Cerebellar nuclear complex (tissue), 1 donor: ENCODE measurements at regions not wholly inside any gene's neighbourhood (a gene's known extent, or its start where the extent isn't known, plus 50 kb on each side); places are given as distances from the start of the nearest gene placed in this dataset.

Source experiments
- DNase-seq, 2 experiments: peaks; one replicate each; lab custom pipeline; 2025; lab: John Stamatoyannopoulos, UW

DNA sequence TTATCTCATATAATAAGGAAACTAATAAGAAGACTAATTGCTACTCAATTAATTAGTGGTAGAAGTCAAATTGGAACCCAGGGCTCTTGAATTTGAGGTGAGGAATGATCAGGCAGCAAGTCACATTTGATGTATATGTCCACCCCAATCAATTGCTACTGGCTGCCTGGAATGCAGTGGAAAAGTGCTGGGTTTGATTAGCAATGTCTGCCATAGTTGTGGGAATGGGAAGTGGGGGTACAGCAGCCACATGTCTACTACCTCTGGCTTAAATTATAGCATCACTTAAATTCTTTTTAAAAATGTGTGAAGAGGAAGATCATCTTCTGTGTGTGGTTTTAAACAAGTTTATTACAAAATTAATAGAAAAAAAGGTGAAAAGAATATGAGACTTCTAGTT lies 50.8 kb upstream of the NAV2 start:
- DNase-seq, result no peak

DNA sequence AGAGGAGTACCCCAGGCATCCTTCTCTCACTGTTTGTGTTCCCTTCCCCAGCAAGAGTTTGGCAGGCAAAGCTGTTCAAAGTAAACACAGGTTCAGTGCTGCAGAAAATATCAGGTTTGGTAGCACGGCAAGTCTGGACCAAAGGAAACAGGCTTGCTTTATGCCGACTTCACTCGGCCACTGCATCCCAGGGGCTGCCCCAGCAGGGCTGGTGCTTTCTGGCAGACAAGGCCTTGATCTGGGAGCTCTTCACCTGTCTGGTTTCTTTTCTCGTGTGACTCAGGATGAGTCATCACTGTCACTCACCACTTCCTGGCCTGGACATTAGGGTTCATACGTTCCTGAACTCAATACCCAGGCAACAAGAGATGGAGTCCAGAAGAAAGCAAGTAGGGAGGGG lies 52.6 kb upstream of the NAV2 start:
- DNase-seq, result no peak

DNA sequence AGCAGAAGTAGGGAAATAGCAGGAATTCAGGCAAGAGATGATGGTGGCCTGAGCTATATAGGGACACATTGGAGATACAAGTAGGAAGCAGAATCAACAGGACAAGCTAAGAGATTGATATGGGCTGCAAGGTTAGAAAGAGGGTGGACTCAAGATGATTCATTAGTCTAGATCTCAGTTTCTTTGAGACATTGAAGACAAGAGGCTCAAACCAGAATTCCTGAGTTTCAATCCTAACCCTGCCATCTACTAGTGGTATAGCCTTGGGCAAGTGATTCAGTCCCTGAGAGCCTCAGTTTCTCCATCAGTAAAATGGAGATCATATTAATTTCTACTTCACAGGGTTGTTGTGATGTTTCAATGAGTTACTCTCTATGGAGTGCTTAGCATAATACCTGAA lies 53.1 kb upstream of the NAV2 start:
- DNase-seq, result no peak

DNA sequence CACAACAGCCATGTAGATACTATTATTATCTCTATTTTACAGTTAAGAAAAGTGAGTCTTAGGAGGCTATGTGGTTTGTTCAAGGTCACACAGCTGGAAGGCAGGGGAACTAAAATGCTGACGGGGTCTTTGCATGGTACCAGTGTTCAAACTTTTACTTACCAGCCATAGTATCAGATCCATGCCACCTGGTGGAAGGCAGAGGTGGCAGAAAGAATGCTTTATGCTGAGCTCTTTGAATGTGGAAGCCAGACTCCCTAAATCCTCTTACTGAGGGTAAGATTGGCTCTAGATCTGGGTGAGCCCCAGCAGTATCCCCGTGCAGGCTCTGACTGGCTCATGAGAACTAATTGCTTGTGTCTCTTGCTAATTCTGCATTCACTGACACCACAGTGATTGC lies 54.3 kb upstream of the NAV2 start:
- DNase-seq, result no peak

DNA sequence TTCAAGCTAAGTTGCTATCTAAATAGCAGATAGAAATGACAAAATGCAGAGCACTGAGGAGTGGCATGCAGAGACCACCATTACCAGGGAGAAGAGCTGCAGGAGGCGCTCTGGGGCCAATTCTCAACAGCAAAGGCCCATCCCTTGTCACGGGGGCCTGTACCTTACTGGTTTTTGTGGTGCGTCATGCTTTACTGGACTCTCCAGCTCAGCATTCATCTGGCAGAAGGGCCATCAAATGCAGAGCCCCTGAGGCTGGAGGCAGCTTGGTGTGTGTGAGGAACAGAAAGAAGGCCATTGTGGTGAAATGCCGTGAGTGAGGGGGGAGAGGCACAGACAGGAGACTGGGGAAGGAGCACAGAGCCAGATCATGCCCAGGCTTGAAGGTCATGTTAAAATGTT lies 56.5 kb upstream of the NAV2 start:
- no peak for DNase-seq

DNA sequence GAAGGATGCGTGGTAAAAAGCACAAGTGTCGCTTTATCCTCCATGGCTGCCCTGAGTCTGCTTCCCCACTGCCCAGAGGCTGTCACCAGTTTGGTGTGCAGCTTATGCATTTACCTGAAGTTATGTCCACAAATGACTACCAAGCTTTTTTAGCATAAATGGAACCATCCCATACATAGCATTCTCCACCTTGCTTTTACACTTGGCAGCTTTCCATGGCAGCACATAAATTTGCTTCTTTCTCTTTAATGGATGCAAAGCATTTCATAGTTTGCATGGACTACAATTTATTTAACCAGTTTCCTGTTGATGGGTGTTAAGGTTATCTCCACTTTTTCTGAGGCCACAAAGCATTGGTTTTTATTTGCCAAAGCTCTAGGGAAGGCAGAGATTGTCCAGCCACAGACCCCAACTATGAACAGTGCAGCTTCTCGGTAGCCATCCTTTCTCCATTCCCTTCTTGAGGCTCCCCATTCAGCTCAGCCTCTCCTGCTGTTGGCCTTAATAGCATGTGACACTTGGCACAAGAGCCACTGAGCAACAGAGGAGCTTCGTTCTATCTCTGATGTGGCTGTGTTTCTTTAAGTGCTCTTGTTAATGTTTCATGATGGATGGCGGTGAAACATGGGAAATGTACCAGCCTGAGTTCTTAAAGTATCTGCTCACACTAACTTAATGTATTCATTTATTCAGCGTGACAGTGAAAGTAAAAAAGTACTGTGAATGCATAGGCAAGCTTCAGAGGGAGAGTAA lies 59.8 kb upstream of the NAV2 start:
- DNase-seq, result no peak

DNA sequence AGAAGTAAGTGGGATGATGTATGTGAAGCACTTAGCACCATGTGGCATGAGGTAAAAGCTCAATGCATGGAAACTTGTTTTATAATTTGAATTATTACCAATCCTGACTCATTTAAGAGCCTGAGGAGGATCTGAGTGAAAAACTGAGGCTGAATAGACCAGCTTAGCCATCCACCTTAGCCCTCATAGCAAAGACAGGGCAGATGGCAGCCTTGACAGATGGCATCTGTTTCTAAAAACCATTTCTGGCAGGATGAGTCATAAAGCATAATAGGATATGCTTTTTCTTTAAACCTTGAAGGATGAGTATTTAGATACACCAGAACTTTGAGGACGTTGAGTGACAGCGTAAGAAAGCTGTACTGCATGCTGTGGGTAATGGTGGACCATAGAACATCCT lies 61.0 kb upstream of the NAV2 start:
- DNase-seq, result peak in 1 of 2 experiments; percentile 60

DNA sequence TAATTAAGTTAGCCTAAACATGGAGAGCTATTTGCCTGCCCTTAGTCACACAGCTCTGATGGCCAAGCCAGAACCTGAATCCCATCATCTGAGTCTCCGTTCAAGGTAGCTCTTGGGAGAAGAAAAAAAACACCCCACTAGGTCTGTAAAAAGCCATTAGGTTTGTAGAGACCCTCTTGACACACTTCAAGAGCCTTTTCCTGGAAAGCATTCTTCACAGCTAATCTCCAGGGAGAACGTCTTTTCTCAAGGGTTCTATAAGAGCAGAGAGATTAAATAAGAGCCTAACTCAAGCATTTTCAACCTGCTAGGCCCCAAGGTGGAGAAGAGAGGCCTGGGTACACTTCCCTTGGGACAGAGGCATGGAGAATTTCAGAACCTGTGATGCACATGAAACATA lies 61.6 kb upstream of the NAV2 start:
- DNase-seq, result no peak

DNA sequence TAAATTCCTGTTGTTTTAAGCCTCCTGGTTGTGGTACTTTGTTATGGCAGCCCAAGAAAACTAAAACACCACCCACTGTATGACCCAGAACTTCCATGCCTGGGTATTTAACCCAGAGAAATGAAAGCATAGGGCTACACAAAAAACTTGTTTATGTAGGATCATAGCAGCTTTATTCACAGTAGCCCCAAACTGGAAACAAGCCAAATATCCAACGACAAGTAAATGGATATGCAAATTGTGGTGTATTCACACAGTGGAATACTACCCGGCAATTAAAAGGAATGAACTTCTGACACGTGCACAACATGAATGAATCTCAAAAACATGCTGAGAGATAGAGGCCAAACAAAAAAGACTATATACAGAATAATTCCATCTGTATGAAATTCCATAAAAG lies 62.2 kb upstream of the NAV2 start:
- DNase-seq, result no peak

DNA sequence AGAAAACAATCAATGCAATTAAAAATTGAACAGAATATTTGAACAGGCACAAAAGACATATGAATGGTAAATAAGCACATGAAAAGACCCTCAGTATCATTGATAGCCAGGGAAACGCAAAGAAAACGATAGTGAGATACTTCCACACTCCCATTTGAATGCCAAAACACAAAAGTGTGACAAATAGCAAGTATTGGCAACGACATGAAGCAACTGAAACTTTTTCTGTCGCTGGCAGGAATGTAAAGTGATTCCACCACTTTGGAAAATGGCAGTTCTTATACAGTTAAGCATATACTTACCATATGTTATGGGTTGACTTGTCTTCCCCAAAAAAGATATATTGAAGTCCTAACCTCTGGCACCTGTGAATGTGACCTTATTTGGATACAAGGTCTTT lies 62.9 kb upstream of the NAV2 start:
- no peak for DNase-seq

DNA sequence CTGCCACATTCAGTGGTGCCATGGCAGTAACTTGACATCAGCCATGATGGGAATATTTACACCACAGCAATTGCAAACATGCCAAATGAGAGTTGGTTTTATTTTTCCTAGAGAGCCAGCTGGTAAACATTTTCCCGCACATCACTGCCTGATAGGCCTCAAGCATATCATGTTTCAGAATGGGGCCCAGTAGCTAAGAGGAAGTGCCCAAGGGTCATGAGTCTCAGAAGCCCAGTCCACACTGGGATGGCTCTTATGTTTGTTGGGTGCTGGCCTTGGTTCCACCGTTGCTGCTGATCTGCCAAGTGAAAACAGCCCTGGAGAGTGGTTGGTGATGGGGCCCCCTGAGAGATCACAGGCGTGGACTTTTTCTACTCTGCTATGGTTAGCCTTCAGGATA lies 64.3 kb upstream of the NAV2 start:
- no peak for DNase-seq

DNA sequence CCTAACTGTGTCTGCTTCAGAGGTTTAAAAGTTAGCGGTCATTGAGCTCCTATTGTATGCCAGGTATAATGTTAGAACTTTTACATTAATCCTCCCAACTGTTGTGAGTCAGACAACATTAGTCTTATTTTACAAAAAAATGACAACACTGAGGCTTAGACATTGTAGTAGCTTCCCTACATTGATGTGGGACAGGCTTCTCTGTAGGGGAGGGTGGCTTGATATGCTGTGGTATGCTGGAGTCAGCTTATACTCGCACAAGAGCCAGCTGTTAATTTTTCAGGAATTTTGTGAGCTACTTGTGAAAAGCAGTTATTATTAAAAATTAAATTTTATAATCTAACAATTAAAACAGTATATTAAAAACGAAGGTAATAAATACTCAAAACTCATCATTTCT lies 64.8 kb upstream of the NAV2 start:
- DNase-seq, result no peak

DNA sequence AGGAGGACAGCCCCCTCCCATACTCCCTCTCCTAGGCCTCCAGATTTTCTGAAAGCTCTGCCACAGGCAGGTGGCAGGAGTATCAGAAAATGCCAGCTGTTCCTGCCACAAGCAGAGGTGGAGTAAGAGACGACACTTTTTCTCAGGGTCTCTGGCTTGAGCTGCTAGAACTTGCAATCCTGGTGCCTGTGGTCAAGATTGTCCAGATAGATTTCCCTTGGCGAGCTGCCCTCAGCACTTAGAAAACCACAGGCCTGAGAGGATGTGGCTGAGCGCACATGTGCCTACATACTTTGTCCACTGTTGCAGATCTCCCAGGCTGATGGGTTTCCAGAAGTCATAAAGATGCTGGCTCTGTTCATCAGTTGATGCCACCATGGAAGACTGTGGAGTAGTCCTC lies 65.7 kb upstream of the NAV2 start:
- no peak for DNase-seq

DNA sequence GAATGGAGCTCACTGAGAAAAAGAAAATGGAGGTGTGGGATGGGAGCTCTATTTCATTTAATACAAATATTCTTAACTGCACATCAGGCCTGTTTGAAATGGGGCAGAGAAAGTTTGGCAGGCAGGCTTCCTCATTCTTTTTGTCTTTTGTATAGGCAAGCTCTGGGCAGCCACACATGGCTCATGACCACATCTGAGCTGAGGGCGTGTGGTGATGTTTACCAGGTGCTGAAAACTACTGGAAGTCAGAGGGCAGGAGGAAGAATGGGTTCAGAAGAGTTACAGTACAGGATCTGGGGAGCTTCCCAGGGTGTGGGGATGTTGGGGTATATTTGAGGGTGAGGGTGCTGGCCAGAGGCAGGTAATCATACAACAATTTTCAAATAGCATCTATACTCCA lies 66.3 kb upstream of the NAV2 start:
- DNase-seq, result no peak

DNA sequence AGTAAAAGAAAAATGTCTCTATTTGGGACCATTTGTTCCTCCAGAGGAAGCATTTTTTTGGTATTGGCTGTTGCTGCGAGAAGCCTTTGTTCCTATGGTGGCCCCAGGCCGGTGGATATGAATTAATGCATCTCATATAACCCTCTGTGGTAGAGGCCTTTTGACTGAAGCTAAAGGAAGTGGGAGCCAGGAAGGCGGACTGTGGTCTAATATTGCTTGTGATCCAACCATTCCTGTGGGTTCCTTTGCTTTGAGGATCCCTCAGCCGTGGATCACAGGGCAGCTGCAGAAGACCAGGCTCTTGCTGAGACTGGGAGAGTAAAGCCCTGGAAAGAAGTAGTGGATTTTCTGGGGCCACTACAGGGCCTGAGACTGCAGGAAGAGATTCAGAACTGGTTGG lies 68.3 kb upstream of the NAV2 start:
- no peak for DNase-seq

DNA sequence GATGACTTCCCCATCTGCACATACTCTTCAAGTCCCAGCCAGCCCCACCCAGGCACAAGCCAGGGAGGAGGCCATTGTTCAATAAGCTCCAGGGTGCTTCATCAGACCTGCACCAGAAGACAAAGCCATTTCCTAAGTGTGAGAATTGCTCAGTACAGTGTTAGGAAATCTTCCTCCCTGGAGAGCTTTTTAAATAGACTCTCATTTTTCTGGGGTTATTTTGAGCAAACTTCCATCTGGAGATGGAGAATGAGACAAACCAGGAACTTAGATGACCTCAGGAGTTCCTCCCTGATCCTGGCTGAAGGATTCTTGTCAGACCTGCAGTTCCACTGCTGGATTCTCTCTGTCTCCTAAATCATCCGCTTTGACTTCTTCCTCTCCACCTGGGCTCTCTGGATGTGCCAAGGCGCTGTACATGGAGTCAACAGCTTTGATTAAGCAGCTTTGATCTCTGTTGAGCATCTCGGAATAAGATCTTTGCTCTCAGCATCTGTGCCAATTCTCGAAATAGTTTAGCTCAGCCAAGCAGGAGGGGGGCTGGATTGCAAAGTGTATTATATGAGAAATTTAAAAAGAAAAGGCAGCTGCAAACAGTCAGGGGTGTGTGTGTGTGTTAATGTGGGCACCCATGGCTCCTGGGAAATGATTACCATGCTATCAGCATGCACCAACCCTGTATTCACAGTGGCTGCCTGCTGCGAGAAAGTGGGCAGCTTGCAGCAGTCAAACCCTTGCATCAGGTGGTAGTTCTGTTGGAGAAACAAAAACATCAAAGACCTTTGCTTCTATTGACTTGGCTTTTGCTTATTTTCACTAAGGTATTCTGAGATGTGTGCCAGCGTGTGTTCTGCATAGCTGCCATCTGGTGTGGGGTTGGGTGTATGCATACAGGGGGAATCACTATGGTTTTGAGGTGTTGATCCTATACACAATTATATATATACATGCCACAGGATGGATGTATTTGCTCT lies 70.2 kb upstream of the NAV2 start:
- DNase-seq, result no peak

DNA sequence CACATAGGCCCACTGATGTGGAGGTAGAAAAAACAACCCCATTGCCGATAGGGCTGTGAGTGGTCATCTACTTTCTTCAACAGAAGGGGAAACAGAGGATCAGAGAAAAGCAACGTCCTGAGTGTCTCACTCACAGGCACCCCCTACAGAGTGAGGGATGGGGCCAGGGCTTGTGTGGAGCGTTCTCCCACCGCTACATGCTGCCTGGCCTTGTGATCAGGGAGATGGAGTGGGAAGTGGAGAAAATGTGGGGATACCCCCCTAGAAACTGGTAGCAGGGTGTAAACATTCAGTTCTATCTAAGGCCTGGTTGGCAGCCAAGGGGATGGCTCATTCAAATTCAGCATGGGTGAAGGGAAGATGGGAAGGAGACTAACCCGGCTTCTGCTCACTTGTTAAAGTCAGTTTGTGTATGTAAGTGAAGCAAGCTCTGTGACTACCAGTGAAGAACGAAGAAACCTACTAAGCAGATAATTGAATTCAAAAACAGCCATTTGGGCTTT lies 73.0 kb upstream of the NAV2 start:
- DNase-seq, result no peak

DNA sequence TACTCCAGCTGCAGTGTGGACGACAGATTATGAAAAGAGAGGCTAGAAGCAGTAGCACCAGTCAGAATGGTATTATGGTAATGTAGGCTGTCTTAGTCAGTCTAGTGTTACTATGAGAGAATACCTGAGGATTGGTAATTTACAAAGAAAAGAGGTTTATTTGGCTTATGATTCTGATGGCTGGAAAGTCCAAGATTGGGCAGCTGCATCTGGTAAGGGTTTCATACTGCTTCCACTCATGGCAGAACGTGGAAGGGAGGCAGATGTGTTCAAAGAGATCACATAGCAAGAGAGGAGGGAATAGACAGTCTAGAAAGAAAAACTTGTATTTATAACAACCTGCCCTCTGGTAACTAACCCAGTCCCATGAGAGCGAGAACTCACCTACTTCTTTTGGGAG lies 77.3 kb upstream of the NAV2 start:
- DNase-seq, result no peak

DNA sequence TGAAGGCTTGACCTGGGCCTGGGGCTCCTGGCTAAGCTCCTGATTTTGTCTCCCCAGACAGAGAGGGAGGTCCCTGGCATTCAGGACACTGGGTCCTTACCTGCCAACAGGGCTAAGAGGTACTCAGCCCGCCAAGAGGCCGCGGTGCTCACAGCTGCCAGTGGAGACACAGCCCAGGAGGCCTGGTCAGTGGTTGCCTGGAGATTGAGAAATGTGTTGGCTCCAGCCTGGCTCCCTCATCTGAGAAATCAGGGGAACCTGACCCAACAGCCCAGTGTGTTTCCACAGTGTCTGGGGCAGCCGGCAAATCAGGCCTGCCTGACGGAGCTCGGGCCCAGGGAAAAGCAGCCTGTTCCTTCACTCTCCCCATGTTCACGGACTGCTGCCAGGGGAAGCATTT lies 79.4 kb upstream of the NAV2 start:
- no peak for DNase-seq

DNA sequence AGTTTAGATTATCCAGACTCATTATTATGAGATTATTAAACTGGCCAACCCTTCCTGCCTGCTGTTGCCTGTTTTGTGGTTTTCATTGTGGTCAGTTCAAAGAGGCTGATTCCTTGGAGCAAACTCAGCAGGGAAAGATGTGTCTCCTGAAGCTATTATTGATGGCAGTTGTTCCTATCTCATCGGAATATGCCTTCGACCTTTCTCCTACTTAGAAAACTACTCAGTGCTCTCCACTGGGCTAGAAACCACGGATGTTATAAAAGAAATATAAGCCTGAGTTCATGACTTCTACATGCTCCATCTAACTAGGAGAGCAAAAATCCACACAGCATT lies 80.2 kb upstream of the NAV2 start:
- DNase-seq, result no peak

DNA sequence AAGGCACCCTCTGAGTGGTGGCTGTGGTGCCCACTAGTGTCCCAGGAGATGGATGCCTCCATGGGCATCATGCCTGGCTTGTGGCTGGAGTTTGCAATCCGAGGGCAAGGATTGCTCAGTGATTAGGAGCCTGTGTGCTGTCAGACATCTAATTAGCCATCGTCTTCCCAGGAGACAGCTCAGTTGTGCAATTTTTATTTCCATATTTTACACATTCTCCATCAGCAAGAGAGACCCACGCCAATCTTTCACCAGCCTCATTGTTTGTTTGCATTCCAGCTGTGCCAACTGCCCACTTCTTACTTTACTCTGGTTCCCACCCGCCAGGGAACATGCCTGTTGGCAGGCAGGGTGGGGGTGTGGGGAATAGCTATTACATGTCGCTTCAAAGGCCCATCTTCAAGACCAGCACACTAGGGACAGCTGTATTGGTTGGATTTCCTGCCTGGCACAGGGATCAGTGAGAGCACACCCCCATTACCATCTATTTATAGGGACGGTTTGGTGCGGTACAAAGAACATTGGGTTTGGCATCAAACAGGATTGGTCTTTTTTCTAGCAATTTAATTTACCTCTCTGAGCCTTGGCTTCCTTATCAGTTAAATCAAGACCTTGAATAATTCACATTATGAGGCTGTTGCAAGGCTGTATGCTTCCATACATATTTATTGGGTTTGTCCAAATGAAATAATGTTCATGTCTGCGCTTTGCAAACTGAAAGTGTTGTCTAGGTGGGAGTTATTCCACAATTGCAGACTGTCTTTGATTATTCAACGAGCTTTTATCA lies 80.7 kb upstream of the NAV2 start:
- no peak for DNase-seq

DNA sequence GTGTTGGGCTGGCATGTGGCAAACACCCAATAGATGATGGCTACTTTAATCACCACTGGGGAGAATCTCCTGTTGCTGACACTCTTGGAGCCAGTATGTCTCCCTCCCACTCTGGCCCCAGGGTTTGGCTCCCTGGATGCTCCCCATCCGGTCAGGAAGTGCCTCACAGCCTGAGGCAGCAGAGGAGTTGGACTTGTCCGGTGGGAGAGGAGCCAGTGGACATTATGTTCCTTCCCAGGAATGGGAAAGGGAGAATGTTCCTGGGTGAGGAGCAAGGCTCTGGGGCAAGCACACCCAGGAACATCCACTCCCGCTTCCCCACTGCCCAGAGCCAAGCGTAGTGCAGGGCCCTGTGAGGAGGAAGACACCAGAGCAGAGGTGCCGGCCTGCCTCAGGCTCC lies 84.6 kb upstream of the NAV2 start:
- no peak for DNase-seq

DNA sequence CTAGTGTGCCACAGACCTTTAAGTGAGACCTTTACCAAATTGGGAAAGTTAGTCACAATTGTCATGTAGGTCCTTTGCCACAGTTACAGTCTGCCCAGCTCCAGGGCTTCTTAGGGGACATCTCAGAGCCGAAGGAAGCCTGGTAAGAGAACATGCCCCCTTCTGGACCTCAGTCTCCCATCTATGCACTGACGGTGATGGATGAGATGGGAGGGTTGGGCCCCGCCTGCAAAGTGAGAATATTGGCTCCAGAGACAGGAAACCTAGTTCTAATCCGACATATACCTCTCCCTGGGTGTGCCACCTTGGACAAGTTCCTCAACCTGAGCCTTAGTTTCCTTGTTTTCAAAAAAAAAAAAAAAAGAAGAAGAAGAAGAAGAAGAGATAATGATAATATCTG lies 85.1 kb upstream of the NAV2 start:
- DNase-seq, result no peak
